IPS-NIHi11 (cell line): ENCODE measurements at regions not wholly inside any gene's neighbourhood (a gene's known extent, or its start where the extent isn't known, plus 50 kb on each side); places are given as distances from the start of the nearest gene placed in this dataset.

ENCODE experiments used
- DNase-seq: peaks from one replicate; pipeline ENCODE4 v3.0.0; 2012; ENCODE audit warnings: mixed read lengths, low spot score

GRCh38 chr13:21965095-21965494, 294.2 kb downstream of the FGF9 start:
- DNase-seq: no peak

GRCh38 chr13:21966014-21966413, 295.1 kb downstream of the FGF9 start:
- no peak for DNase-seq

GRCh38 chr13:21967871-21968270, 297.0 kb downstream of the FGF9 start:
- no peak for DNase-seq

- DNase-seq: no peak
Measured at GRCh38 chr13:21970172-21970571, 299.3 kb downstream of the FGF9 start.

- DNase-seq: no peak
Measured at GRCh38 chr13:21970918-21971317, 300.0 kb downstream of the FGF9 start.

GRCh38 chr13:21971662-21972621, 301.1 kb downstream of the FGF9 start:
- DNase-seq: no peak

- peak; percentile 21 for DNase-seq
Measured at GRCh38 chr13:21973437-21974125, 302.7 kb downstream of the FGF9 start.

GRCh38 chr13:21974741-21975140, 303.9 kb downstream of the FGF9 start:
- DNase-seq: no peak

- DNase-seq: no peak
Measured at GRCh38 chr13:21976159-21976558, 305.3 kb downstream of the FGF9 start.

GRCh38 chr13:21979161-21979806, 308.4 kb downstream of the FGF9 start:
- DNase-seq: no peak

GRCh38 chr13:21980049-21980448, 309.2 kb downstream of the FGF9 start:
- no peak for DNase-seq

GRCh38 chr13:21984156-21984555, 313.3 kb downstream of the FGF9 start:
- no peak for DNase-seq

- DNase-seq: no peak
Measured at GRCh38 chr13:21986602-21987001, 315.7 kb downstream of the FGF9 start.

- no peak for DNase-seq
Measured at GRCh38 chr13:21987793-21988192, 316.9 kb downstream of the FGF9 start.

- DNase-seq: no peak
Measured at GRCh38 chr13:21988624-21989023, 317.8 kb downstream of the FGF9 start.

- no peak for DNase-seq
Measured at GRCh38 chr13:21996049-21996448, 325.2 kb downstream of the FGF9 start.

- no peak for DNase-seq
Measured at GRCh38 chr13:21997726-21998125, 326.9 kb downstream of the FGF9 start.

- no peak for DNase-seq
Measured at GRCh38 chr13:21998279-21998990, 327.6 kb downstream of the FGF9 start.

- no peak for DNase-seq
Measured at GRCh38 chr13:21999666-22000065, 328.8 kb downstream of the FGF9 start.

- DNase-seq: no peak
Measured at GRCh38 chr13:22000191-22000590, 329.3 kb downstream of the FGF9 start.

GRCh38 chr13:22001336-22001735, 330.5 kb downstream of the FGF9 start:
- DNase-seq: no peak

- DNase-seq: no peak
Measured at GRCh38 chr13:22002893-22003292, 332.0 kb downstream of the FGF9 start.
